GM23338 (cell line): ENCODE measurements at regions not wholly inside any gene's neighbourhood (a gene's known extent, or its start where the extent isn't known, plus 50 kb on each side); places are given as distances from the start of the nearest gene placed in this dataset.

Experiments used
- ATAC-seq: fragments of 200-7000 bp; cut with Tn5 transposase; 3 replicates; pipeline ENCODE4 v1.9.1; 2020
- DNase-seq: peaks from one replicate; pipeline ENCODE4 v3.0.0-alpha.2; 2015; ENCODE audit warnings: low spot score
- H2AFZ ChIP-seq: fragments of 200-600 bp; sonication (generic); 2 replicates; pipeline ENCODE4 v1.8.0; 2016; ENCODE audit warnings: antibody characterized with exemption, mild to moderate bottlenecking, moderate library complexity
- H3F3A ChIP-seq: fragments of 200-600 bp; sonication (generic); replicated peaks from 2 replicates; pipeline ENCODE4 v1.8.0; 2017; ENCODE audit warnings: antibody characterized with exemption, mixed run types, low read depth
- H3K27ac ChIP-seq: fragments of 200-600 bp; sonication (generic); 2 replicates; pipeline ENCODE4 v1.6.1; 2016; ENCODE audit warnings: low read depth
- H3K27me3 ChIP-seq: fragments of 200-600 bp; sonication (generic); 2 replicates; pipeline ENCODE4 v1.8.0; 2016; ENCODE audit warnings: mild to moderate bottlenecking, mixed run types, moderate library complexity; ENCODE audit not compliant: insufficient read depth
- H3K36me3 ChIP-seq: fragments of 200-600 bp; sonication (generic); 2 replicates; pipeline ENCODE4 v1.8.0; 2016; ENCODE audit warnings: mild to moderate bottlenecking; ENCODE audit not compliant: insufficient read depth
- H3K4me1 ChIP-seq: fragments of 200-600 bp; sonication (generic); 2 replicates; pipeline ENCODE4 v1.8.0; 2016; ENCODE audit warnings: mild to moderate bottlenecking, moderate library complexity; ENCODE audit not compliant: insufficient read depth
- H3K4me2 ChIP-seq: fragments of 200-600 bp; sonication (generic); 2 replicates; pipeline ENCODE4 v1.7.1; 2017; ENCODE audit warnings: mixed run types
- H3K4me3 ChIP-seq: fragments of 200-600 bp; sonication (generic); 2 replicates; pipeline ENCODE4 v1.6.1; 2016; ENCODE audit warnings: mixed run types
- H3K79me2 ChIP-seq: fragments of 200-600 bp; sonication (generic); replicated peaks from 2 replicates; pipeline ENCODE4 v1.8.0; 2017; ENCODE audit warnings: mild to moderate bottlenecking; ENCODE audit not compliant: insufficient read depth
- H3K9me2 ChIP-seq: fragments of 200-600 bp; sonication (generic); 2 replicates; pipeline ENCODE4 v1.8.0; 2017; ENCODE audit not compliant: insufficient read depth
- H4K20me1 ChIP-seq: fragments of 200-600 bp; sonication (generic); replicated peaks from 2 replicates; pipeline ENCODE4 v1.8.0; 2017; ENCODE audit warnings: mild to moderate bottlenecking; ENCODE audit not compliant: insufficient read depth
- H3K27ac Mint-ChIP-seq: 2 replicates; pipeline ENCODE4 v1.8.0; 2020; ENCODE audit warnings: inconsistent platforms, mild to moderate bottlenecking, moderate library complexity, mixed read lengths
- H3K27me3 Mint-ChIP-seq: 3 replicates; pipeline ENCODE4 v1.8.0; 2022; ENCODE audit warnings: low read depth, mild to moderate bottlenecking, moderate library complexity, mixed read lengths, inconsistent platforms; ENCODE audit not compliant: insufficient read depth, poor library complexity
- H3K36me3 Mint-ChIP-seq: 3 replicates; pipeline ENCODE4 v1.8.0; 2021; ENCODE audit warnings: low read depth, mild to moderate bottlenecking, inconsistent platforms, moderate library complexity, mixed read lengths
- H3K4me1 Mint-ChIP-seq: 3 replicates; pipeline ENCODE4 v1.8.0; 2020; ENCODE audit warnings: mild to moderate bottlenecking, inconsistent platforms, mixed read lengths
- H3K4me3 Mint-ChIP-seq: 3 replicates; pipeline ENCODE4 v1.8.0; 2021; ENCODE audit warnings: moderate library complexity, mild to moderate bottlenecking, inconsistent platforms, mixed read lengths
- H3K9me3 Mint-ChIP-seq: 3 replicates; pipeline ENCODE4 v1.8.0; 2020; ENCODE audit warnings: moderate library complexity, mild to moderate bottlenecking, inconsistent platforms, mixed read lengths
- CREB1 ChIP-seq: fragments of 250-450 bp; sonication (Bioruptor Pico); IDR thresholded peaks from 2 replicates; pipeline ENCODE4 v1.5.0; 2020; ENCODE audit warnings: low read depth, mild to moderate bottlenecking, moderate library complexity
- CTCF ChIP-seq, 2 experiments: fragments of 200-600 bp in 1 of 2; sonication (generic) in 1 of 2; conservative IDR thresholded peaks; 2 replicates each; pipeline versions ENCODE4 v1.5.1 to v1.6.1; 2016 to 2017; ENCODE audit warnings: antibody characterized with exemption in 2 of 2, low read depth in 2 of 2, mild to moderate bottlenecking in 2 of 2, moderate library complexity in 1 of 2
- EZH2 ChIP-seq: fragments of 200-600 bp; sonication (generic); IDR thresholded peaks from one replicate; pipeline ENCODE4 v1.8.0; 2017; ENCODE audit warnings: antibody characterized with exemption, mild to moderate bottlenecking, low read depth; ENCODE audit not compliant: unreplicated experiment
- EZH2phosphoT487 ChIP-seq: fragments of 200-600 bp; sonication (generic); IDR thresholded peaks from one replicate; pipeline ENCODE4 v1.8.1; 2018; ENCODE audit warnings: antibody characterized with exemption; ENCODE audit not compliant: unreplicated experiment
- JUNB ChIP-seq: IDR thresholded peaks from one replicate; pipeline ENCODE4 v1.6.1; 2016; ENCODE audit warnings: antibody characterized with exemption; ENCODE audit not compliant: unreplicated experiment
- NANOG ChIP-seq: IDR thresholded peaks from 2 replicates; pipeline ENCODE4 v1.6.1; 2016; ENCODE audit warnings: antibody characterized with exemption, borderline replicate concordance
- POLR2AphosphoS5 ChIP-seq: IDR thresholded peaks from 2 replicates; pipeline ENCODE4 v1.6.1; 2016; ENCODE audit warnings: antibody characterized with exemption, low read depth
- STAT1 ChIP-seq: IDR thresholded peaks from one replicate; pipeline ENCODE4 v1.6.1; 2016; ENCODE audit warnings: antibody characterized with exemption; ENCODE audit not compliant: unreplicated experiment
- ZNF114 ChIP-seq: fragments of 250-450 bp; sonication (Bioruptor Pico); IDR thresholded peaks from 2 replicates; pipeline ENCODE4 v1.5.0; 2020; ENCODE audit warnings: mild to moderate bottlenecking, moderate library complexity
- ZNF331 ChIP-seq: fragments of 250-450 bp; sonication (Bioruptor Pico); IDR thresholded peaks from 2 replicates; pipeline ENCODE4 v1.5.0; 2020; ENCODE audit warnings: low read depth, mild to moderate bottlenecking, moderate library complexity
- TF ChIP-seq, protein P1 (sequence below): IDR thresholded peaks from 2 replicates; pipeline ENCODE4 v1.6.1; 2016; ENCODE audit warnings: antibody characterized with exemption
- TF ChIP-seq, protein P2 (sequence below): IDR thresholded peaks from one replicate; pipeline ENCODE4 v1.6.1; 2018; ENCODE audit warnings: antibody characterized with exemption; ENCODE audit not compliant: unreplicated experiment
- TF ChIP-seq, protein P3 (sequence below): fragments of 250-450 bp; sonication (Bioruptor Pico); IDR thresholded peaks from 2 replicates; pipeline ENCODE4 v1.5.0; 2020; ENCODE audit warnings: mild to moderate bottlenecking, moderate library complexity

DNA sequence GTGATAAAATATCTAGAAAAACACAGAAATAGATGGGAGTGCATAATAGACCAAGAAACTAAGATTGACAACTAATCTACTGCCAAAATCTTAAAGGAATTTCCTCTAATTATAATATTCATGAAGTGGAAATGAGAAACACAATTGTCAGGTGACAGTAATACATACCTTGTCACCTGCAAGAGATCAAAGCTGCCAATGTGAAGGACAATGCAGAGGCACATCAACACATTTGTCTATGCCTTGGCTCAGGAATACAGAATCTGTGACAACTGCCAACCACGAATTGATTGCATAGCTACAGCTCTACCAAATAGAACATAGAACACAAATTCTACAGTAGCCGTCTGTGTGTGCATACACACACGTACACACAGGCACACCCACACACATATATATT is 295.7 kb downstream of the PPARGC1A start:
- Histone ChIP-seq H3K4me3 (no peak overlapping the region), H3K27me3 (no peaks in the 10 kb centered on the region), H3K27ac (no peak overlapping the region), H3K9me2 (no peaks in the 10 kb centered on the region), H3K79me2 (no peaks in the 10 kb centered on the region), H2AFZ (no peak overlapping the region), H3K4me1 (no peaks in the 10 kb centered on the region), H3K36me3 (peaks cover 3% of the 10 kb centered on the region; the same call in 1 of the 2 replicates), H3F3A (no peaks in the 10 kb centered on the region), H4K20me1 (no peaks in the 10 kb centered on the region), H3K4me2 (no peak overlapping the region)
- TF ChIP-seq STAT1: no peak
- no peak for TF ChIP-seq EZH2
- no peak for TF ChIP-seq NANOG
- no peak for TF ChIP-seq ZNF114
- no peak for TF ChIP-seq CTCF (conservative IDR thresholded peaks at IDR 0.05; ENCODE audit: low read depth in 2 of 2)
- TF ChIP-seq POLR2AphosphoS5: no peak
- no peak for TF ChIP-seq EZH2phosphoT487
- no peak for TF ChIP-seq JUNB
- TF ChIP-seq, protein P1, sequence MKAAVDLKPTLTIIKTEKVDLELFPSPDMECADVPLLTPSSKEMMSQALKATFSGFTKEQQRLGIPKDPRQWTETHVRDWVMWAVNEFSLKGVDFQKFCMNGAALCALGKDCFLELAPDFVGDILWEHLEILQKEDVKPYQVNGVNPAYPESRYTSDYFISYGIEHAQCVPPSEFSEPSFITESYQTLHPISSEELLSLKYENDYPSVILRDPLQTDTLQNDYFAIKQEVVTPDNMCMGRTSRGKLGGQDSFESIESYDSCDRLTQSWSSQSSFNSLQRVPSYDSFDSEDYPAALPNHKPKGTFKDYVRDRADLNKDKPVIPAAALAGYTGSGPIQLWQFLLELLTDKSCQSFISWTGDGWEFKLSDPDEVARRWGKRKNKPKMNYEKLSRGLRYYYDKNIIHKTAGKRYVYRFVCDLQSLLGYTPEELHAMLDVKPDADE: no peak
- TF ChIP-seq ZNF331 (CRISPR knock-in tag): no peak
- TF ChIP-seq, protein P2, sequence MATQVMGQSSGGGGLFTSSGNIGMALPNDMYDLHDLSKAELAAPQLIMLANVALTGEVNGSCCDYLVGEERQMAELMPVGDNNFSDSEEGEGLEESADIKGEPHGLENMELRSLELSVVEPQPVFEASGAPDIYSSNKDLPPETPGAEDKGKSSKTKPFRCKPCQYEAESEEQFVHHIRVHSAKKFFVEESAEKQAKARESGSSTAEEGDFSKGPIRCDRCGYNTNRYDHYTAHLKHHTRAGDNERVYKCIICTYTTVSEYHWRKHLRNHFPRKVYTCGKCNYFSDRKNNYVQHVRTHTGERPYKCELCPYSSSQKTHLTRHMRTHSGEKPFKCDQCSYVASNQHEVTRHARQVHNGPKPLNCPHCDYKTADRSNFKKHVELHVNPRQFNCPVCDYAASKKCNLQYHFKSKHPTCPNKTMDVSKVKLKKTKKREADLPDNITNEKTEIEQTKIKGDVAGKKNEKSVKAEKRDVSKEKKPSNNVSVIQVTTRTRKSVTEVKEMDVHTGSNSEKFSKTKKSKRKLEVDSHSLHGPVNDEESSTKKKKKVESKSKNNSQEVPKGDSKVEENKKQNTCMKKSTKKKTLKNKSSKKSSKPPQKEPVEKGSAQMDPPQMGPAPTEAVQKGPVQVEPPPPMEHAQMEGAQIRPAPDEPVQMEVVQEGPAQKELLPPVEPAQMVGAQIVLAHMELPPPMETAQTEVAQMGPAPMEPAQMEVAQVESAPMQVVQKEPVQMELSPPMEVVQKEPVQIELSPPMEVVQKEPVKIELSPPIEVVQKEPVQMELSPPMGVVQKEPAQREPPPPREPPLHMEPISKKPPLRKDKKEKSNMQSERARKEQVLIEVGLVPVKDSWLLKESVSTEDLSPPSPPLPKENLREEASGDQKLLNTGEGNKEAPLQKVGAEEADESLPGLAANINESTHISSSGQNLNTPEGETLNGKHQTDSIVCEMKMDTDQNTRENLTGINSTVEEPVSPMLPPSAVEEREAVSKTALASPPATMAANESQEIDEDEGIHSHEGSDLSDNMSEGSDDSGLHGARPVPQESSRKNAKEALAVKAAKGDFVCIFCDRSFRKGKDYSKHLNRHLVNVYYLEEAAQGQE: no peak
- no peak for TF ChIP-seq CREB1 (CRISPR knock-in tag)
- TF ChIP-seq, protein P3, sequence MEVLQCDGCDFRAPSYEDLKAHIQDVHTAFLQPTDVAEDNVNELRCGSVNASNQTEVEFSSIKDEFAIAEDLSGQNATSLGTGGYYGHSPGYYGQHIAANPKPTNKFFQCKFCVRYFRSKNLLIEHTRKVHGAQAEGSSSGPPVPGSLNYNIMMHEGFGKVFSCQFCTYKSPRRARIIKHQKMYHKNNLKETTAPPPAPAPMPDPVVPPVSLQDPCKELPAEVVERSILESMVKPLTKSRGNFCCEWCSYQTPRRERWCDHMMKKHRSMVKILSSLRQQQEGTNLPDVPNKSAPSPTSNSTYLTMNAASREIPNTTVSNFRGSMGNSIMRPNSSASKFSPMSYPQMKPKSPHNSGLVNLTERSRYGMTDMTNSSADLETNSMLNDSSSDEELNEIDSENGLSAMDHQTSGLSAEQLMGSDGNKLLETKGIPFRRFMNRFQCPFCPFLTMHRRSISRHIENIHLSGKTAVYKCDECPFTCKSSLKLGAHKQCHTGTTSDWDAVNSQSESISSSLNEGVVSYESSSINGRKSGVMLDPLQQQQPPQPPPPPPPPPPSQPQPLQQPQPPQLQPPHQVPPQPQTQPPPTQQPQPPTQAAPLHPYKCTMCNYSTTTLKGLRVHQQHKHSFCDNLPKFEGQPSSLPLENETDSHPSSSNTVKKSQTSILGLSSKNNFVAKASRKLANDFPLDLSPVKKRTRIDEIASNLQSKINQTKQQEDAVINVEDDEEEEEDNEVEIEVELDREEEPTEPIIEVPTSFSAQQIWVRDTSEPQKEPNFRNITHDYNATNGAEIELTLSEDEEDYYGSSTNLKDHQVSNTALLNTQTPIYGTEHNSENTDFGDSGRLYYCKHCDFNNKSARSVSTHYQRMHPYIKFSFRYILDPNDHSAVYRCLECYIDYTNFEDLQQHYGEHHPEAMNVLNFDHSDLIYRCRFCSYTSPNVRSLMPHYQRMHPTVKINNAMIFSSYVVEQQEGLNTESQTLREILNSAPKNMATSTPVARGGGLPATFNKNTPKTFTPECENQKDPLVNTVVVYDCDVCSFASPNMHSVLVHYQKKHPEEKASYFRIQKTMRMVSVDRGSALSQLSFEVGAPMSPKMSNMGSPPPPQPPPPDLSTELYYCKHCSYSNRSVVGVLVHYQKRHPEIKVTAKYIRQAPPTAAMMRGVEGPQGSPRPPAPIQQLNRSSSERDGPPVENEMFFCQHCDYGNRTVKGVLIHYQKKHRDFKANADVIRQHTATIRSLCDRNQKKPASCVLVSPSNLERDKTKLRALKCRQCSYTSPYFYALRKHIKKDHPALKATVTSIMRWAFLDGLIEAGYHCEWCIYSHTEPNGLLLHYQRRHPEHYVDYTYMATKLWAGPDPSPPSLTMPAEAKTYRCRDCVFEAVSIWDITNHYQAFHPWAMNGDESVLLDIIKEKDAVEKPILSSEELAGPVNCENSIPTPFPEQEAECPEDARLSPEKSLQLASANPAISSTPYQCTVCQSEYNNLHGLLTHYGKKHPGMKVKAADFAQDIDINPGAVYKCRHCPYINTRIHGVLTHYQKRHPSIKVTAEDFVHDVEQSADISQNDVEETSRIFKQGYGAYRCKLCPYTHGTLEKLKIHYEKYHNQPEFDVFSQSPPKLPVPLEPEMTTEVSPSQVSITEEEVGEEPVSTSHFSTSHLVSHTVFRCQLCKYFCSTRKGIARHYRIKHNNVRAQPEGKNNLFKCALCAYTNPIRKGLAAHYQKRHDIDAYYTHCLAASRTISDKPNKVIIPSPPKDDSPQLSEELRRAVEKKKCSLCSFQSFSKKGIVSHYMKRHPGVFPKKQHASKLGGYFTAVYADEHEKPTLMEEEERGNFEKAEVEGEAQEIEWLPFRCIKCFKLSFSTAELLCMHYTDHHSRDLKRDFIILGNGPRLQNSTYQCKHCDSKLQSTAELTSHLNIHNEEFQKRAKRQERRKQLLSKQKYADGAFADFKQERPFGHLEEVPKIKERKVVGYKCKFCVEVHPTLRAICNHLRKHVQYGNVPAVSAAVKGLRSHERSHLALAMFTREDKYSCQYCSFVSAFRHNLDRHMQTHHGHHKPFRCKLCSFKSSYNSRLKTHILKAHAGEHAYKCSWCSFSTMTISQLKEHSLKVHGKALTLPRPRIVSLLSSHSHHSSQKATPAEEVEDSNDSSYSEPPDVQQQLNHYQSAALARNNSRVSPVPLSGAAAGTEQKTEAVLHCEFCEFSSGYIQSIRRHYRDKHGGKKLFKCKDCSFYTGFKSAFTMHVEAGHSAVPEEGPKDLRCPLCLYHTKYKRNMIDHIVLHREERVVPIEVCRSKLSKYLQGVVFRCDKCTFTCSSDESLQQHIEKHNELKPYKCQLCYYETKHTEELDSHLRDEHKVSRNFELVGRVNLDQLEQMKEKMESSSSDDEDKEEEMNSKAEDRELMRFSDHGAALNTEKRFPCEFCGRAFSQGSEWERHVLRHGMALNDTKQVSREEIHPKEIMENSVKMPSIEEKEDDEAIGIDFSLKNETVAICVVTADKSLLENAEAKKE (CRISPR knock-in tag): no peak
- Mint-ChIP-seq H3K4me3 (no peak overlapping the region), H3K27me3 (peaks cover 3% of the 10 kb centered on the region), H3K36me3 (peaks cover 24% of the 10 kb centered on the region), H3K27ac (no peak overlapping the region), H3K4me1 (no peaks in the 10 kb centered on the region), H3K9me3 (peaks cover 31% of the 10 kb centered on the region)
- DNase-seq (no peak), ATAC-seq (no peak)
